ENCODE measurements at regions not wholly inside any gene's neighbourhood (a gene's known extent, or its start where the extent isn't known, plus 50 kb on each side); places are given as distances from the start of the nearest gene placed in this dataset.
A peak's percentile ranks its signal among the peaks of the same experiment; 100 is the strongest.

DNA sequence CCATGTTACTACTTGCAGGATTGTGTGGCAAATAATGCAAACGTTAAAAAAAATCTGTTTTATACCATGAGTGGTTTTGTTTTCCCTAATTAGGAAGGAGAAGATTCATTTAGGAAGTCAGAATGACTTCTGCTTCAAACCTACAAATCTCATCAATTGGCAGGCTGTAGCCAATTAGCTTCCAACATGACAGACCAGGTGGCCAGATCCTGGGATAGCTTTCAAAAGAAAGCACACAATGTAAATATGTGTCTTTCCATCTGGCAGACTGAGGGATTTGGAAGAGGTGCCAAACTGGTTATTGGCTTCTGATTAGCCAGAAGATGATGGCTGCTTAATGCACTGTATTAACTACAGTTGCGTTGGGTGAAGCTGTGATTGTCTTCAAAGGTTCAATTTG, 432.8 kb downstream of the ANKRD50 start:
- DNase-seq, result no peak

- no peak for DNase-seq
Observed at GRCh38 chr4:124282301-124282898, 430.1 kb downstream of the ANKRD50 start.

- no peak for DNase-seq
Observed at GRCh38 chr4:124288706-124289486, 423.6 kb downstream of the ANKRD50 start.

DNA sequence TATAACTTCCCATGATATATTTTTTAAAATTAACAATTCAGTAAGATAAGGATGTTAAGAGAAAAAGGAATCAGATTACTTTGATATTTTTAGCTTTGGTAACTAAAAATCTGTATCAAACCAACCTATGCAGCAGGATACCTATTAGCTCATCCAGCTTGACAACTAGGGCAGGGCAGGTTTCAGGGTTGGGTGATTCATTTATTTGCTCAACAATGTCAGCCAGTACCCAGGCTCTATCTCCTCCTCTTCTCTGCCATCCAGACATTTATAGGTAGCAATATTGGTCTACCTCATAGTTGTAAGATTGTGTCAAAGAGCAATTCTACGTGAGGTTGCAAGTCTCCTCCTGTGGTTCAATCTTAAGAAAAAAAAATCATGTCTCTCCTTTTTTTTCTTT, 421.9 kb downstream of the ANKRD50 start:
- DNase-seq, result no peak

- no peak for DNase-seq
Observed at GRCh38 chr4:124295413-124295812, 417.1 kb downstream of the ANKRD50 start.

GRCh38 chr4:124304941-124305340, 407.6 kb downstream of the ANKRD50 start:
- DNase-seq, result no peak

GRCh38 chr4:124306352-124306751, 406.2 kb downstream of the ANKRD50 start:
- no peak for DNase-seq

DNA sequence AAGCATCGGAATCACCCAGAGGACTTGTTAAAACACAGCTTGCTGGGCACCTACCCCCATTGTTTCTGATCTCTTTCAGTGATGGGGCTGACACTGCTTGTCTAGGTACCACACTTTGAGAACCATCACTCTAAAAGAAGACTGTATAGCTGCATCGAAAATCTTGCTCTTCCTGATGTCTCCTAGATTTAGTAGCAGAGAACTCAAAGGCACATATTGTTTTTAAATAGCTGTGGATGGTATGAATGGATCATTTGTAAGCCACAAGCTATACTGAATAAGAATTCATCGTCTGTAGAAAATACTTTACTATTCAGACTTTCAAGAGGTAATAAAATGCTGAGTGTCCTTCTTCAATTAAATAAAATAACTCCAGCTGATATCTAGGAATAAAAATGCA, 405.4 kb downstream of the ANKRD50 start:
- DNase-seq, result no peak

GRCh38 chr4:124318292-124318691, 394.2 kb downstream of the ANKRD50 start:
- DNase-seq, result no peak

- DNase-seq, result no peak
Observed at GRCh38 chr4:124321364-124321763, 391.2 kb downstream of the ANKRD50 start.

DNA sequence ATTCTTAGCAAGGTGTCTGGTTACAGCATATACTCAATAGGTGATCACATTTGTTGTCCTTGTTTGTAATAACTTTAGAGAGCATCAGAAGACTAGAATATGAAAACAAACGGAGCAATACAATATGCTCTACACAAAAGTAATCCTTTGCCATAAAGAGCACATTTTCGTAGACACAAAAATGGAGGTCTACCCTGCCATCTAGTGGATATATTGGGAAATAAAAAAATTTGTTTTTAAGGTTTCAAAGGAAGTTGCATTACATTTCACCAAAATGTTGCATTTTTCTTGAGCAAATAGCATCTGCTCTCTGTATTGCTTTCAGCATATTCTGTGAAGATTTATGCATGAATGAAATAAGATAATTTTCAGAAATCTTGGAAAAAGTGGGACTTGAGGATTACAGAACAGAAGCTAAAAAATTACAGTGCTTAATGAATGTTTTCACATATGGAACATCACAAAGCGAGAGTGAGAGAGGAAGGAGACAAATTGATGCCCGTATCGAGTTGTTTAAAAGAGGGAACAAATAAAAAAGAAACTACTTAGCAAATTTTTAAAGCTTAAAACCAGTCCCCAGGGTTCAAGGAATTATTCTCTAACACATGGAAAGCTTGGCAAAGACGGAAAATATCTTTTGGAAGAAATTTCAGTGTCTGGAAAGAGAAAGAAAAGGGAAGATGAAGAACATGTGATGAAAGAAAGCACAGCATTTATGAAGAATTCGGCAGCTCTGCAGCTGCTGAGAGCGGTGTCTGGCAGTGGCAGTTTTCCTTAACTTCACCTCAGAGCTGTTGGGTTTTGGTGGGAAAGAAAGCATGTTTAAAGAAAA, 390.1 kb downstream of the ANKRD50 start:
- peak; percentile 6 for DNase-seq

DNA sequence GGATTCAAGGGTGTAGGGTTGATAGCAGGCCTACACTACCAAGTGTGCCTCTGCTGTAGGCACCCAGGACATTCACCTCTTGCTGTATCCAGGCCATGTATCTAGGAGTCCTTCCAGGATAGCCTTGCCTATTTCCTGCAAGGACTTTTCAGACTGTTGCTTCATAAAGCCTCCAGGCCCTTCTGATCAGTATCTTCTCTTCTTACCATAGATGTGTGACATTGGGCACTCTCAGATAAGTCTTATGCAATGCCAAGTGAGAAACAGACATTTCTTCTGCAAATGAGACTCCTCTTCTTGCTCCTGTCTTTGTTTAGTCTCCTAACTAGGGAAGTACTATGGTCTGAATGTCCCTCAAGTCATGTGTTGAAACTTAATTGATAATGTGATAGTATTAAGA, 386.8 kb downstream of the ANKRD50 start:
- DNase-seq, result no peak

- DNase-seq, result no peak
Observed at GRCh38 chr4:124329134-124329533, 383.4 kb downstream of the ANKRD50 start.

- DNase-seq, result no peak
Observed at GRCh38 chr4:124330045-124330444, 382.5 kb downstream of the ANKRD50 start.

DNA sequence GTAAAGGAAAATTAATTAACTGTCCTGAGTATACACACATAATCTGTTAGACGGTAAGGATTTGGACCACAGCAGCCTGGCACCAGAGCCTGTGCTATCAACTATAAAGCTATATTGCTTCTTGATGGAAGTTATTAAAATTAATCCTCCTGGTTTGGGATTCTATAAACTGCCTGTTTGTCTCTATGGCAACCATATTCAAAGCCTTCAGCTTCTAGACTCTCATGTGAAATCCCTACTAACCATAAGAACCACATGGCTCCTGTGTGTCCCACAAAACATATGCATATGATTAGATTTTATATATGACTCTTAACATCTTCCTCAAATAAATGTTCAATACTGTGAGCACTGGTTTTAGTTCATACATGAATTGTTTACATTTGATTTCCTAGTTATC, 380.8 kb downstream of the ANKRD50 start:
- no peak for DNase-seq

GRCh38 chr4:124333466-124333865, 379.1 kb downstream of the ANKRD50 start:
- no peak for DNase-seq

DNA sequence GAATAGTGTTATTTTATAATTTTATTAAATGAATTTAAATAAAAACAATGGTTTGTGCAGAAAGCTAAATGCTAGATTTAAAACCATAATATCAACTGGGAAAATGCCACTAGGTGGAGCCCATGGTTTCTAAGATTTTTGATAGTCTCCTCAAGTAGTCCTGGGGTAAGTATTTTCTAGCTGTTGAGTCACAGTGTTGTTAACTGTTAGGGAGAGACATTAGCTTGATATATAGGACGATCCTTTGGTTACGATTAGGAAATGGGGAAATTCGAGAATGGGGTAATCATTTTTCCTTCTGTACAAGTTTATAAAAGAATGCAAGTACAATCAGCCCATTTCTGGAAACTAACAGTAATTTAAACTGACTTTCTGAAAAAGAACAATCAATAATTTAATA, 378.4 kb downstream of the ANKRD50 start:
- DNase-seq, result peak; percentile 36

DNA sequence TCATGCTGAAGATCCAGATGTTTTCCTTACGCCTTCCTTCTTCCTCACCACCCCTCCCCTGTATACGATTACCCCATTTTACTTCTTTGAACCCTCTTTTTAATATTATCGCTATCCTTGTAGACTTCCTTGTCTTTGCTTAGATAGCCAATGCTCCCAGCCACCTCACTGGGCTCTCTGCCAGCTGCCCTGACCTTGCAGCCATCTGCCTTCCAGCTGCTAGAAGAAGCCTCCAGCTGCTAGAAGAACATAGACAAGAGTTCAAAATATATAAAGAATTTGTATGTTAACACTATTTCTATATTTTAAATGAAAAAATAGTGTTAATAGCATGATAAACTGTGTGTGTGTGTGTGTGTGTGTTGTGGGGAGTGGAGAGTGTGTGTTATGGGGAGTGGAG, 374.7 kb downstream of the ANKRD50 start:
- peak; percentile 50 for DNase-seq

DNA sequence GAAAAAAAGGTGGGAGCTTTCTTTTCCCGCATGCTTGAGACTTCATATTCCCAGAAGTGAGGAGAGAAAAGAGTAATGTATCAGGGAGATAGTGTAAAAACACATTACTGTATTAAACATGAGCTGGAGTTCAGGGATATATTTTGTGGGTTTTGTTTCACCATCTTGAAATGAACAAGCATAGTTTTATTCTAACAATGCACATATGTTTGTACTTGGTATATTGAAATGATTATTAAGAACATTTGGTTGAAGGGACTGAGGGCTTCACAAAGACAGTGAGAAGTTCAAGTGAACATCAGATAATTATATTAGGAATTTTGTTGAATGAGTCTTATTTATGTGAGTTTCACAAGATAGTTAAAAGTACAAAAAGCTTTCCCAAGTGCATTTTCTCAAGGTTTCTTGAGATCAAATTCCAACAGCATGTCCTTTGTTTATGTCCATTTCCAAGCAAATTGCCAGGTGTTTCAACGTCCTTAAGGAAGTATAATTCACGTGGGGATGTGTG, 368.8 kb downstream of the ANKRD50 start:
- DNase-seq, result no peak

DNA sequence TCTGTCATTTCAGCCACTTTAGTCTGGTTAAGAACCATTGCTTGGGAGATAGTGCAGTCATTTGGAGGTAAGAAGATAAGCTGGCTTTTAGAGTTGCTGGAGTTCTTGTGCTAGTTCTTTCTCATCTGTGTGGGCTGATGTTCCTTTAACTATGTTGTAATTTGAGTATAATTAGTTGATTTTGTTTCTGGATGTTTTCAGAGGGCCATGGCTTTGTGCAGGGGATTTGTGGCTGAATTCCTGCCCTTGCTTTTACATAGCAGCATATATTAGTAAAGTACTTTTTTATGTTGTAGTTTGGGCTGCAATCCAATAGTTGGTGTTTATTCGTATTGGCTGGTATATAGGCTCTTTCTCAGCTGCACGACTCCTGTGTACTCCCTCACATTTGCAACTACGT, 339.6 kb downstream of the ANKRD50 start:
- no peak for DNase-seq

GRCh38 chr4:124386163-124386562, 326.4 kb downstream of the ANKRD50 start:
- DNase-seq, result no peak

DNA sequence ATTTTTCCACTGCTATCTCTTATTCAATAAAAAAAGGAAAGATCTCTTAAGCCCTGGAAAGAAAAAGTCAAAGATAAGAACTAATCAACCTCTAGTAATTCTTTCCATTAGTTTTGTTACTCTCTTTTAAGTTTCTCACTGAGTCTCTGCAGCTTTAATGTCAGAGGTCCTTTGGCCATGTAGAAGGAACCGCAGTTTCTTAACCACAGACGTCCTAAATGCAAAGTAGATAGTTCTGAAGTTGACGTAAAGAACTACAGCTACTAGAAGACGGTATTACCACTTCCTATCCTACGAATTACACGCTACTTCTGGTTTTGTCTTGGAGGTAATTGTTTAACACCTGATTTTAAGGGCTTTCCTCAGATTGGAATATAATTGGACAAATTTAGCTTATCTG, 325.9 kb downstream of the ANKRD50 start:
- no peak for DNase-seq

DNA sequence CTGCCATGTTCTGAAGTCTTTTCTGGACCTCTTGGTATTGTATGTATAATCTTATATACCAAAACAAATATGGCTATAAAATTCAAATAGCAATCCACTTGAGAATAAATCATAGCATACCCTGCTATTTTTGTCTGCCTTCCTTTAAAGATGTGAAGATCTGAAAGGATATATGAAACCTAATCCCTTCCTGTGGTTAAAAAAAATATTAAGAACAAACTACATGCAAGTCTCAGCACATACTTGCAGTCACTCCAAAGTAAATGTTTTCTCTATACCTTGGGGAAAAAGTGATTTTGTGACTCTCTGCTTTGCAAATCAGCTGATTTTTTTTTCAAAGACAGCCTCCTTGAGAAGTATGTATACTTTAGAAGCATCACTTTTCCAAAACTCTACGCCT, 322.9 kb downstream of the ANKRD50 start:
- DNase-seq, result no peak

- DNase-seq, result no peak
Observed at GRCh38 chr4:124390861-124391260, 321.7 kb downstream of the ANKRD50 start.

Measured in RPMI8226 (cell line).